GM23338 (cell line): ENCODE measurements at regions not wholly inside any gene's neighbourhood (a gene's known extent, or its start where the extent isn't known, plus 50 kb on each side); places are given as distances from the start of the nearest gene placed in this dataset.

Source experiments
- ATAC-seq: fragments of 200-7000 bp; cut with Tn5 transposase; 3 replicates; pipeline ENCODE4 v1.9.1; 2020
- DNase-seq: peaks from one replicate; pipeline ENCODE4 v3.0.0-alpha.2; 2015; ENCODE audit warnings: low spot score
- H2AFZ ChIP-seq: fragments of 200-600 bp; sonication (generic); 2 replicates; pipeline ENCODE4 v1.8.0; 2016; ENCODE audit warnings: antibody characterized with exemption, mild to moderate bottlenecking, moderate library complexity
- H3F3A ChIP-seq: fragments of 200-600 bp; sonication (generic); replicated peaks from 2 replicates; pipeline ENCODE4 v1.8.0; 2017; ENCODE audit warnings: antibody characterized with exemption, mixed run types, low read depth
- H3K27ac ChIP-seq: fragments of 200-600 bp; sonication (generic); 2 replicates; pipeline ENCODE4 v1.6.1; 2016; ENCODE audit warnings: low read depth
- H3K27me3 ChIP-seq: fragments of 200-600 bp; sonication (generic); 2 replicates; pipeline ENCODE4 v1.8.0; 2016; ENCODE audit warnings: mild to moderate bottlenecking, mixed run types, moderate library complexity; ENCODE audit not compliant: insufficient read depth
- H3K36me3 ChIP-seq: fragments of 200-600 bp; sonication (generic); 2 replicates; pipeline ENCODE4 v1.8.0; 2016; ENCODE audit warnings: mild to moderate bottlenecking; ENCODE audit not compliant: insufficient read depth
- H3K4me1 ChIP-seq: fragments of 200-600 bp; sonication (generic); 2 replicates; pipeline ENCODE4 v1.8.0; 2016; ENCODE audit warnings: mild to moderate bottlenecking, moderate library complexity; ENCODE audit not compliant: insufficient read depth
- H3K4me2 ChIP-seq: fragments of 200-600 bp; sonication (generic); 2 replicates; pipeline ENCODE4 v1.7.1; 2017; ENCODE audit warnings: mixed run types
- H3K4me3 ChIP-seq: fragments of 200-600 bp; sonication (generic); 2 replicates; pipeline ENCODE4 v1.6.1; 2016; ENCODE audit warnings: mixed run types
- H3K79me2 ChIP-seq: fragments of 200-600 bp; sonication (generic); replicated peaks from 2 replicates; pipeline ENCODE4 v1.8.0; 2017; ENCODE audit warnings: mild to moderate bottlenecking; ENCODE audit not compliant: insufficient read depth
- H3K9me2 ChIP-seq: fragments of 200-600 bp; sonication (generic); 2 replicates; pipeline ENCODE4 v1.8.0; 2017; ENCODE audit not compliant: insufficient read depth
- H4K20me1 ChIP-seq: fragments of 200-600 bp; sonication (generic); replicated peaks from 2 replicates; pipeline ENCODE4 v1.8.0; 2017; ENCODE audit warnings: mild to moderate bottlenecking; ENCODE audit not compliant: insufficient read depth
- H3K27ac Mint-ChIP-seq: 2 replicates; pipeline ENCODE4 v1.8.0; 2020; ENCODE audit warnings: inconsistent platforms, mild to moderate bottlenecking, moderate library complexity, mixed read lengths
- H3K27me3 Mint-ChIP-seq: 3 replicates; pipeline ENCODE4 v1.8.0; 2022; ENCODE audit warnings: low read depth, mild to moderate bottlenecking, moderate library complexity, mixed read lengths, inconsistent platforms; ENCODE audit not compliant: insufficient read depth, poor library complexity
- H3K36me3 Mint-ChIP-seq: 3 replicates; pipeline ENCODE4 v1.8.0; 2021; ENCODE audit warnings: low read depth, mild to moderate bottlenecking, inconsistent platforms, moderate library complexity, mixed read lengths
- H3K4me1 Mint-ChIP-seq: 3 replicates; pipeline ENCODE4 v1.8.0; 2020; ENCODE audit warnings: mild to moderate bottlenecking, inconsistent platforms, mixed read lengths
- H3K4me3 Mint-ChIP-seq: 3 replicates; pipeline ENCODE4 v1.8.0; 2021; ENCODE audit warnings: moderate library complexity, mild to moderate bottlenecking, inconsistent platforms, mixed read lengths
- H3K9me3 Mint-ChIP-seq: 3 replicates; pipeline ENCODE4 v1.8.0; 2020; ENCODE audit warnings: moderate library complexity, mild to moderate bottlenecking, inconsistent platforms, mixed read lengths
- ETS1 ChIP-seq: IDR thresholded peaks from 2 replicates; pipeline ENCODE4 v1.6.1; 2016; ENCODE audit warnings: antibody characterized with exemption
- EZH2 ChIP-seq: fragments of 200-600 bp; sonication (generic); IDR thresholded peaks from one replicate; pipeline ENCODE4 v1.8.0; 2017; ENCODE audit warnings: antibody characterized with exemption, mild to moderate bottlenecking, low read depth; ENCODE audit not compliant: unreplicated experiment
- JUNB ChIP-seq: IDR thresholded peaks from one replicate; pipeline ENCODE4 v1.6.1; 2016; ENCODE audit warnings: antibody characterized with exemption; ENCODE audit not compliant: unreplicated experiment
- POLR2AphosphoS5 ChIP-seq: IDR thresholded peaks from 2 replicates; pipeline ENCODE4 v1.6.1; 2016; ENCODE audit warnings: antibody characterized with exemption, low read depth
- REST ChIP-seq: IDR thresholded peaks from one replicate; pipeline ENCODE4 v1.6.1; 2018; ENCODE audit warnings: antibody characterized with exemption; ENCODE audit not compliant: unreplicated experiment
- STAT1 ChIP-seq: IDR thresholded peaks from one replicate; pipeline ENCODE4 v1.6.1; 2016; ENCODE audit warnings: antibody characterized with exemption; ENCODE audit not compliant: unreplicated experiment

GRCh38 chr10:93166134-93166533, 92.4 kb downstream of the CYP26A1 start:
- ATAC-seq (peak; percentile 59), DNase-seq (no peak)
- Histone ChIP-seq H3K9me2 (peaks cover 2% of the 10 kb centered on the region), H3F3A (no peaks in the 10 kb centered on the region), H3K79me2 (no peaks in the 10 kb centered on the region), H3K4me1 (no peaks in the 10 kb centered on the region), H3K27ac (no peak overlapping the region), H4K20me1 (no peaks in the 10 kb centered on the region), H3K4me3 (no peak overlapping the region), H3K4me2 (no peak overlapping the region), H3K36me3 (peaks cover 11% of the 10 kb centered on the region; the same call in 1 of the 2 replicates), H2AFZ (no peak overlapping the region; the same call in 1 of the 2 replicates), H3K27me3 (no peaks in the 10 kb centered on the region)
- no peak overlapping the region for H3K27ac Mint-ChIP-seq
- TF ChIP-seq REST (no peak), JUNB (no peak), EZH2 (no peak), POLR2AphosphoS5 (no peak)
- peaks cover 9% of the 10 kb centered on the region; the same call in 2 of the 3 replicates for H3K4me1 Mint-ChIP-seq
- H3K4me3 Mint-ChIP-seq = no peak overlapping the region
- peaks cover 13% of the 10 kb centered on the region for H3K36me3 Mint-ChIP-seq
- H3K9me3 Mint-ChIP-seq = peaks cover 19% of the 10 kb centered on the region
- H3K27me3 Mint-ChIP-seq = no peaks in the 10 kb centered on the region

GRCh38 chr10:93171837-93172236, 98.1 kb downstream of the CYP26A1 start:
- Histone ChIP-seq H3K27me3 (no peaks in the 10 kb centered on the region), H3K4me2 (no peak overlapping the region), H3K4me1 (no peaks in the 10 kb centered on the region), H3K36me3 (peaks cover 11% of the 10 kb centered on the region; the same call in 1 of the 2 replicates), H3K79me2 (no peaks in the 10 kb centered on the region), H3F3A (no peaks in the 10 kb centered on the region), H4K20me1 (no peaks in the 10 kb centered on the region), H2AFZ (no peak overlapping the region), H3K9me2 (0 out of 2 replicates have a peak, but pooled peaks cover 4% of the 10 kb centered on the region), H3K4me3 (no peak overlapping the region), H3K27ac (no peak overlapping the region)
- H3K4me3 Mint-ChIP-seq = no peak overlapping the region
- DNase-seq (no peak), ATAC-seq (no peak)
- H3K27ac Mint-ChIP-seq = no peak overlapping the region
- peaks cover 21% of the 10 kb centered on the region for H3K36me3 Mint-ChIP-seq
- H3K9me3 Mint-ChIP-seq = peaks cover 29% of the 10 kb centered on the region
- no peaks in the 10 kb centered on the region for H3K27me3 Mint-ChIP-seq
- TF ChIP-seq ETS1 (no peak), STAT1 (no peak)
- H3K4me1 Mint-ChIP-seq = no peaks in the 10 kb centered on the region
